ENCODE measurements at regions not wholly inside any gene's neighbourhood (a gene's known extent, or its start where the extent isn't known, plus 50 kb on each side); places are given as distances from the start of the nearest gene placed in this dataset.

DNA sequence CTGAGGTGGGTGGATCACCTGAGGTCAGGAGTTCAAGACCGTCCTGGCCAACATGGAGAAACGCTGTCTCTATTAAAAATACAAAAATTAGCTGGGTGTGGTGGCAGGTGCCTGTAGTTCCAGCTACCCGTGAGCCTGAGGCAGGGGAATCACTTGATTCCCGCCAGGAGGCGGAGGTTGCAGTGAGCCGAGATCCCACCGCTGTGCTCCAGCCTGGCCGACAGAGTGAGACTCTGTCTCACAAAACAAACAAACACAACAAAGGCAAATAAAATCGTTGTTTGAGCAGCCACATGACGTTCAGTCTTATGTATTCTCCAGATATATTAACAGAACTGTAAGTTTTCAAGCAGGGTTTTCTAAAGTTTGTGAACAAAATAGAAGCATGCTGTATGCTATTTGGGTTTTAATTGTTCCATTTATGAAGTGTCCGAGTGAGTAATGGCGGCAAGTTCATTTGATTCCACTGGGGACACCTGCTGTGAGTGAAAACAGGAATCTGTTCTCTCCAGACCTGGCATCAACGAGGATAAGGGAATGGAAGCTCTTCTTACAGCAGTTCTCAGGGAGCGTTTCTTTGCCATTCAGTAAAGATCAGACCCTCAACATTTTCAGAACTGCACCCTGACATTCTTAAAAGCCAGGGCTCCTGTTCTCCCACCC is 122.5 kb upstream of the PITRM1 start:
- POLR2A ChIA-PET, result no interaction called here
- Histone ChIP-seq H4K20me1 (ENCODE audit: insufficient read depth) (no peaks in the 10 kb centered on the region), H3K27ac (ENCODE audit: low read depth in 2 of 2, low read length in 1 of 2) (no peak overlapping the region), H3K79me2 (ENCODE audit: insufficient read depth) (no peaks in the 10 kb centered on the region), H3K9me2 (no peaks in the 10 kb centered on the region), H3K27me3 (ENCODE audit: insufficient read depth) (no peaks in the 10 kb centered on the region), H3K9me3 (no peaks in the 10 kb centered on the region), H3K4me2 (no peak overlapping the region), H2AFZ (ENCODE audit: low read depth) (no peak overlapping the region), H3F3A (replicated peaks; ENCODE audit: insufficient read depth) (no peaks in the 10 kb centered on the region), H3K4me1 (ENCODE audit: control insufficient read depth in 1 of 2, insufficient read depth in 2 of 2, low read depth in 1 of 2, low read length in 1 of 2) (peaks cover 0 to 6% of the 10 kb centered on the region in 2 experiments; a peak in 1 of 4 replicates), H3K4me3 (ENCODE audit: low read depth in 2 of 2, low read length in 1 of 2) (no peak overlapping the region), H3K9ac (no peak overlapping the region), H3K36me3 (replicated peaks in 1 of 2; ENCODE audit: control insufficient read depth in 1 of 2, insufficient read depth in 2 of 2, low read length in 1 of 2) (no peaks in the 10 kb centered on the region)
- no peak for TF ChIP-seq RCOR1 (IDR thresholded peaks at IDR 0.05; ENCODE audit: low read length)
- TF ChIP-seq RXRA (IDR thresholded peaks at IDR 0.05; ENCODE audit: borderline replicate concordance, low read depth), result no peak
- no peak for TF ChIP-seq RFX5 (IDR thresholded peaks at IDR 0.05; ENCODE audit: low read length)
- no peak for TF ChIP-seq SIN3A (IDR thresholded peaks at IDR 0.05; ENCODE audit: borderline replicate concordance, low read depth, low read length)
- TF ChIP-seq ELF1 (IDR thresholded peaks at IDR 0.05), result no peak
- TF ChIP-seq, protein P1, sequence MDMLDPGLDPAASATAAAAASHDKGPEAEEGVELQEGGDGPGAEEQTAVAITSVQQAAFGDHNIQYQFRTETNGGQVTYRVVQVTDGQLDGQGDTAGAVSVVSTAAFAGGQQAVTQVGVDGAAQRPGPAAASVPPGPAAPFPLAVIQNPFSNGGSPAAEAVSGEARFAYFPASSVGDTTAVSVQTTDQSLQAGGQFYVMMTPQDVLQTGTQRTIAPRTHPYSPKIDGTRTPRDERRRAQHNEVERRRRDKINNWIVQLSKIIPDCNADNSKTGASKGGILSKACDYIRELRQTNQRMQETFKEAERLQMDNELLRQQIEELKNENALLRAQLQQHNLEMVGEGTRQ (IDR thresholded peaks at IDR 0.05; ENCODE audit: borderline replicate concordance, low read depth, low read length), result no peak
- TF ChIP-seq CHD2 (IDR thresholded peaks at IDR 0.05; ENCODE audit: low read length, partially characterized antibody), result no peak
- TF ChIP-seq, protein P2, sequence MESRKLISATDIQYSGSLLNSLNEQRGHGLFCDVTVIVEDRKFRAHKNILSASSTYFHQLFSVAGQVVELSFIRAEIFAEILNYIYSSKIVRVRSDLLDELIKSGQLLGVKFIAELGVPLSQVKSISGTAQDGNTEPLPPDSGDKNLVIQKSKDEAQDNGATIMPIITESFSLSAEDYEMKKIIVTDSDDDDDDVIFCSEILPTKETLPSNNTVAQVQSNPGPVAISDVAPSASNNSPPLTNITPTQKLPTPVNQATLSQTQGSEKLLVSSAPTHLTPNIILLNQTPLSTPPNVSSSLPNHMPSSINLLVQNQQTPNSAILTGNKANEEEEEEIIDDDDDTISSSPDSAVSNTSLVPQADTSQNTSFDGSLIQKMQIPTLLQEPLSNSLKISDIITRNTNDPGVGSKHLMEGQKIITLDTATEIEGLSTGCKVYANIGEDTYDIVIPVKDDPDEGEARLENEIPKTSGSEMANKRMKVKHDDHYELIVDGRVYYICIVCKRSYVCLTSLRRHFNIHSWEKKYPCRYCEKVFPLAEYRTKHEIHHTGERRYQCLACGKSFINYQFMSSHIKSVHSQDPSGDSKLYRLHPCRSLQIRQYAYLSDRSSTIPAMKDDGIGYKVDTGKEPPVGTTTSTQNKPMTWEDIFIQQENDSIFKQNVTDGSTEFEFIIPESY (IDR thresholded peaks at IDR 0.05; ENCODE audit: borderline replicate concordance, low read depth), result no peak
- TF ChIP-seq SMC3 (IDR thresholded peaks at IDR 0.05; ENCODE audit: low read depth, low read length), result no peak
- no peak for TF ChIP-seq NFIC (IDR thresholded peaks at IDR 0.05; ENCODE audit: borderline replicate concordance)
- 70% methylated on average over 13 of the region's 14 CpGs for WGBS (ENCODE audit: low lambda C conversion rate)
- CTCF ChIA-PET, result no interaction called here
- DNase-seq, result no peak

DNA sequence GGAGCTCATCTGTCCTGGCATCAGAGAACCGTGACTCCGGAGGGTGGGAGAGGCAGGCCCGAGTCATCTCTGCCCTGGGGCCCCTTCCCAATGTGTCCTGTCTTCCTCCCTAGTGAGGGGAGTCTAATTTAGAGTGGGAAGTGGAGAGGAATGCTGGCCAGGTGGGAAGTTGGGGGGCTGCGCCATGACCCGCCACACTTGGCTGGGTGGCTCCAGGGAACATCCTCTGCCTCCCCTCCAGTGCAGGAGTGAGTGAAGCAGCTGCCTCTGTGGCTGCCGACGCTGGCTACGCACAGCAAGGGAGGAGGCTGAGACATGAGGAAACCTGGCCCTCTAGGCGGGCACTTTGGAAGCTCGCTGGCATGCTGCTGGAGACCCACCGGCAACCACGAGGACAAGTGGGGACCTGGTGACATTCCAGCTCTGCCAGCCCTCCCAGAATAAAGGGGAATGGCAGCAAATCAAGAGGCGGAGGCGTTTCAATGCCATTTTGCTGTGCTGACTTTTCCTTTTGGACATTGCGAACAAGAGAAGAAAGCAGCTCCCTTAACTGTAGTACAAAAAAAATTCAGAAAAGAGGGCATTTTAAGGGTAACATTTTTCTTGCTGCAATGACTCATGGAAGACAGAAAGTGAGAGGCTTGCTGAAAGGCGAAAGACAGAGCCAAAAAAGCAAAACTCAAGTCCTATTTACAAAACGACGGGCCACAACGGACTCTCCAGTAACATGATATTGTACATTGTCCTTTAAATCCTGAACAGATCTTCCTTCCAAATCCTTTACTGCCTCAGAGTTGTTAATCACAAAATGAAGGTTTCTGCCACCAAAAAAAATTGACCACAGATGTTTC is 121.2 kb upstream of the PITRM1 start:
- Histone ChIP-seq H3K4me2 (no peak overlapping the region), H3K9me2 (no peaks in the 10 kb centered on the region), H3F3A (replicated peaks; ENCODE audit: insufficient read depth) (no peaks in the 10 kb centered on the region), H2AFZ (ENCODE audit: low read depth) (no peak overlapping the region), H3K9me3 (no peaks in the 10 kb centered on the region), H3K27ac (ENCODE audit: low read depth in 2 of 2, low read length in 1 of 2) (no peak overlapping the region), H3K4me1 (ENCODE audit: control insufficient read depth in 1 of 2, insufficient read depth in 2 of 2, low read depth in 1 of 2, low read length in 1 of 2) (peaks cover 0 to 6% of the 10 kb centered on the region in 2 experiments; a peak in 1 of 4 replicates), H3K4me3 (ENCODE audit: low read depth in 2 of 2, low read length in 1 of 2) (no peak overlapping the region), H3K36me3 (replicated peaks in 1 of 2; ENCODE audit: control insufficient read depth in 1 of 2, insufficient read depth in 2 of 2, low read length in 1 of 2) (no peaks in the 10 kb centered on the region), H3K9ac (no peak overlapping the region), H3K79me2 (ENCODE audit: insufficient read depth) (no peaks in the 10 kb centered on the region), H4K20me1 (ENCODE audit: insufficient read depth) (no peaks in the 10 kb centered on the region), H3K27me3 (ENCODE audit: insufficient read depth) (no peaks in the 10 kb centered on the region)
- WGBS (ENCODE audit: low lambda C conversion rate), result 88% methylated on average over 14 of the region's 19 CpGs
- ChIA-PET POLR2A (no interaction called here), CTCF (no interaction called here)
- no peak for DNase-seq
- TF ChIP-seq, protein P1 (IDR thresholded peaks at IDR 0.05; ENCODE audit: borderline replicate concordance, low read depth, low read length), result no peak
- no peak for TF ChIP-seq FOSL2 (IDR thresholded peaks at IDR 0.05; ENCODE audit: borderline replicate concordance, low read depth)

Data from SK-N-SH (cell line).